ENCODE measurements at regions not wholly inside any gene's neighbourhood (a gene's known extent, or its start where the extent isn't known, plus 50 kb on each side); places are given as distances from the start of the nearest gene placed in this dataset.

DNA sequence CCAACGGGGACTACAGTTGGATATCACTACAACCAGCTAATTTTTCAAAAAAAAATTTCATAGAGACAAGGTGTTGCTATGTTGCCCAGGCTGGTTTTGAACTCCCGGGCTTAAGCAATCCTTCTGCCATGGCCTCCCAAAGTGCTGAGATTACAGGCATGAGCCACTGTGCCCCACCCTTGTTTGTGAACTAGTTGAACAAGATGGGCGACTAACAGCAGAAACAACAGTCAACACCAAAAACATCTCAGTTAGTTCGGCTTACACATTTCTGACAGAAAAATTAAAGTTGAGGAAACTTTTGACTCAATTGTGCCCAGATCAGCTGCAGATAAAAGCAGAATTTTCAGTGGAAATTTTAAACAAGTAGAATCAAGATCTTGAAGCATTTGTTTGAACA lies 470.1 kb downstream of the TLE4 start:
- TF ChIP-seq NR2C1 (IDR thresholded peaks at IDR 0.05): no peak
- TF ChIP-seq, protein P1, sequence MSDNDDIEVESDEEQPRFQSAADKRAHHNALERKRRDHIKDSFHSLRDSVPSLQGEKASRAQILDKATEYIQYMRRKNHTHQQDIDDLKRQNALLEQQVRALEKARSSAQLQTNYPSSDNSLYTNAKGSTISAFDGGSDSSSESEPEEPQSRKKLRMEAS (IDR thresholded peaks at IDR 0.05; ENCODE audit: low read depth, low read length): no peak
- no peak for TF ChIP-seq ASH2L (IDR thresholded peaks at IDR 0.05; ENCODE audit: borderline replicate concordance, low read depth)
- TF ChIP-seq NFIC (IDR thresholded peaks at IDR 0.05; ENCODE audit: low read depth, low read length): no peak
- no peak for TF ChIP-seq RAD51 (IDR thresholded peaks at IDR 0.05)
- FAIRE-seq: no peak

DNA sequence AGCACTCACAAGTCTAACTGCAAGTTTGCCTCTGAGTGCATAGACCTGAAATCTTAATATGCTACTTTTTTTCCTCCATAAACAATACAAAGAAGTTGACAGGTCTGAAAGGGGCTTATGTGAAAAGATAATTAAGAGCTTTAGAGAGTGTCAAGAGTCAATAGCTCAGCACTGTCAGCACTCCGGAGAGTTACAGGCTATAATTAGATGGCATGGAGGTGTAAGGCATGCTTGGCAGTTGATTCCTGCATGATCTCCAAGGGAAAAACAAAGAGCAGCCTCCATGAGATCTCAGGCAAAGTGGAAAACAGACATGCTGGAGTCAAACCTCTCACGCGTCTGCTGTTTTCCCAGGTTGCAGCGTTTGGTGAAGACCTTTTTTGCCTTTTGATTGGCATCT lies 468.7 kb downstream of the TLE4 start:
- Histone ChIP-seq H3K4me2 (ENCODE audit: control insufficient read depth, insufficient read depth) (no peak overlapping the region), H3K27me3 (replicated peaks in 1 of 2; ENCODE audit: control insufficient read depth in 2 of 2, insufficient read depth in 2 of 2, low read length in 1 of 2) (no peaks in the 10 kb centered on the region), H3K36me3 (ENCODE audit: control insufficient read depth in 2 of 2, insufficient read depth in 2 of 2, low read length in 1 of 2) (no peaks in the 10 kb centered on the region), H2AFZ (ENCODE audit: control insufficient read depth, low read depth, low read length) (no peak overlapping the region), H4K20me1 (ENCODE audit: control insufficient read depth, insufficient read depth) (no peaks in the 10 kb centered on the region), H3K79me2 (ENCODE audit: control insufficient read depth, insufficient read depth, low read length) (no peaks in the 10 kb centered on the region), H3K27ac (ENCODE audit: control insufficient read depth, insufficient read depth) (no peak overlapping the region), H3K4me1 (ENCODE audit: control insufficient read depth, insufficient read depth, low read length) (no peaks in the 10 kb centered on the region), H3K4me3 (no peak overlapping the region), H3K9ac (ENCODE audit: control insufficient read depth, insufficient read depth, low read length) (no peak overlapping the region), H3K9me3 (replicated peaks; ENCODE audit: control insufficient read depth, insufficient read depth, low read length) (no peaks in the 10 kb centered on the region)
- ChIA-PET RAD21 (ENCODE audit: unreplicated experiment) (no interaction called here), SMC1A (ENCODE audit: uncharacterized antibody, unreplicated experiment) (no interaction called here), POLR2A (no interaction called here), CTCF (no interaction called here)
- TF ChIP-seq ZNF274 (IDR thresholded peaks at IDR 0.05; ENCODE audit: insufficient read depth, insufficient read length) (no peak), GATAD2B (conservative IDR thresholded peaks at IDR 0.05; ENCODE audit: low read depth) (no peak), ZSCAN29 (IDR thresholded peaks at IDR 0.05) (no peak), ZNF687 (IDR thresholded peaks at IDR 0.05) (no peak), NR2C2 (IDR thresholded peaks at IDR 0.05; ENCODE audit: borderline replicate concordance, control insufficient read depth, insufficient read length, low read depth) (no peak), EP300 (IDR thresholded peaks at IDR 0.05; ENCODE audit: borderline replicate concordance in 1 of 2, control insufficient read depth in 1 of 2, low read depth in 2 of 2, low read length in 2 of 2) (no peak), KDM1A (IDR thresholded peaks at IDR 0.05; ENCODE audit: borderline replicate concordance) (no peak), SMC3 (IDR thresholded peaks at IDR 0.05; ENCODE audit: borderline replicate concordance, low read length) (no peak), BMI1 (IDR thresholded peaks at IDR 0.05; ENCODE audit: borderline replicate concordance) (no peak)
- TF ChIP-seq, protein P2, sequence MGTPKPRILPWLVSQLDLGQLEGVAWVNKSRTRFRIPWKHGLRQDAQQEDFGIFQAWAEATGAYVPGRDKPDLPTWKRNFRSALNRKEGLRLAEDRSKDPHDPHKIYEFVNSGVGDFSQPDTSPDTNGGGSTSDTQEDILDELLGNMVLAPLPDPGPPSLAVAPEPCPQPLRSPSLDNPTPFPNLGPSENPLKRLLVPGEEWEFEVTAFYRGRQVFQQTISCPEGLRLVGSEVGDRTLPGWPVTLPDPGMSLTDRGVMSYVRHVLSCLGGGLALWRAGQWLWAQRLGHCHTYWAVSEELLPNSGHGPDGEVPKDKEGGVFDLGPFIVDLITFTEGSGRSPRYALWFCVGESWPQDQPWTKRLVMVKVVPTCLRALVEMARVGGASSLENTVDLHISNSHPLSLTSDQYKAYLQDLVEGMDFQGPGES (IDR thresholded peaks at IDR 0.05): no peak
- FAIRE-seq (no peak), DNase-seq (ENCODE audit: low read depth, low spot score) (no peak), ATAC-seq (no peak)
- no TSS peak for BruUV-seq (replicated peaks)
- in situ Hi-C loops (cut with MboI) (no loop called here), intact Hi-C loops (cut with micrococcal nuclease; ENCODE audit: unreplicated experiment) (no loop called here)
- WGBS (ENCODE audit: insufficient coverage, insufficient replicate concordance, low lambda C conversion rate, missing lambda C conversion rate): 76% methylated on average over 4 of the region's 4 CpGs

More for the DNA sequence above, 470.1 kb downstream of the TLE4 start:
- in situ Hi-C loops (cut with MboI) (no loop called here), intact Hi-C loops (cut with micrococcal nuclease; ENCODE audit: unreplicated experiment) (no loop called here)
- no peaks in the 10 kb centered on the region for H3K4me1 ChIP-seq (ENCODE audit: control insufficient read depth, insufficient read depth, low read length)
- no peaks in the 10 kb centered on the region for H4K20me1 ChIP-seq (ENCODE audit: control insufficient read depth, insufficient read depth)
- H3K4me3 ChIP-seq: no peak overlapping the region
- POLR2A ChIA-PET: no interaction called here
- no peak for DNase-seq (ENCODE audit: low read depth, low spot score)
- CTCF ChIA-PET: no interaction called here
- no peaks in the 10 kb centered on the region for H3K27me3 ChIP-seq (replicated peaks in 1 of 2; ENCODE audit: control insufficient read depth in 2 of 2, insufficient read depth in 2 of 2, low read length in 1 of 2)
- H3K27ac ChIP-seq (ENCODE audit: control insufficient read depth, insufficient read depth): no peak overlapping the region
- BruUV-seq (replicated peaks): no TSS peak
- SMC1A ChIA-PET (ENCODE audit: uncharacterized antibody, unreplicated experiment): no interaction called here
- 27% methylated on average over 4 of the region's 4 CpGs for WGBS (ENCODE audit: insufficient coverage, insufficient replicate concordance, low lambda C conversion rate, missing lambda C conversion rate)
- H3K36me3 ChIP-seq (ENCODE audit: control insufficient read depth in 2 of 2, insufficient read depth in 2 of 2, low read length in 1 of 2): no peaks in the 10 kb centered on the region
- no peaks in the 10 kb centered on the region for H3K9me3 ChIP-seq (replicated peaks; ENCODE audit: control insufficient read depth, insufficient read depth, low read length)
- no peaks in the 10 kb centered on the region for H3K79me2 ChIP-seq (ENCODE audit: control insufficient read depth, insufficient read depth, low read length)
- H3K4me2 ChIP-seq (ENCODE audit: control insufficient read depth, insufficient read depth): no peak overlapping the region
- no peak for ATAC-seq
- H2AFZ ChIP-seq (ENCODE audit: control insufficient read depth, low read depth, low read length): no peak overlapping the region
- RAD21 ChIA-PET (ENCODE audit: unreplicated experiment): no interaction called here
- no peak overlapping the region for H3K9ac ChIP-seq (ENCODE audit: control insufficient read depth, insufficient read depth, low read length)

All from GM12878 (cell line).